ENCODE measurements at regions not wholly inside any gene's neighbourhood (a gene's known extent, or its start where the extent isn't known, plus 50 kb on each side); places are given as distances from the start of the nearest gene placed in this dataset.

DNA sequence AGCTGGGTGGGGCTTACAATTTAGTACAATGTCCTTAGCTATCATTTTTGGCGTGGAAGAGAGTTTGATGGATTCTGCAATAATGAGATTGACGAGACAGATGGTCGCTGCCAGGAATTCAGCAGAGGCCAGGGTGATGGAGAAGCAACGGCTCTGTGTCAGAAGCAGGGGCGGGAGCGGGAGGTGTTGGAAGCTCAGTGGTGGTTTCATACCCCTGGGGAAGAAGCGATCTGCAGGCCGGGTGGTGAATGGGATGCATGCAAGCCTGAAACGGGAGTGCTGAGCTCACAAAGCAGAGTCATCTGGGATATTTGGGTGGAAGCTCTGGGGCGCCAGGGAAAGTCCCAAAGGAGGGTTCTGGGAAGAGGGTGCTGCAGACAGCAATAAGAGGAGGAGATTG, 370.8 kb downstream of the ZNF536 start:
- H3K27me3 ChIP-seq = peaks cover 9% of the 10 kb centered on the region
- no peaks in the 10 kb centered on the region for H3K9me3 ChIP-seq
- WGBS = 26% methylated on average over 10 of the region's 10 CpGs
- H3K4me3 ChIP-seq = no peak overlapping the region
- no peak for DNase-seq (ENCODE audit: low spot score in 2 of 2)
- no peaks in the 10 kb centered on the region for H3K36me3 ChIP-seq
- no peak overlapping the region for H3K27ac ChIP-seq
- H3K4me1 ChIP-seq = no peaks in the 10 kb centered on the region
- TF ChIP-seq POLR2A (IDR thresholded peaks at IDR 0.05) (no peak), EP300 (IDR thresholded peaks at IDR 0.05) (no peak), POLR2AphosphoS5 (IDR thresholded peaks at IDR 0.05) (no peak)
- TF ChIP-seq, protein P1, sequence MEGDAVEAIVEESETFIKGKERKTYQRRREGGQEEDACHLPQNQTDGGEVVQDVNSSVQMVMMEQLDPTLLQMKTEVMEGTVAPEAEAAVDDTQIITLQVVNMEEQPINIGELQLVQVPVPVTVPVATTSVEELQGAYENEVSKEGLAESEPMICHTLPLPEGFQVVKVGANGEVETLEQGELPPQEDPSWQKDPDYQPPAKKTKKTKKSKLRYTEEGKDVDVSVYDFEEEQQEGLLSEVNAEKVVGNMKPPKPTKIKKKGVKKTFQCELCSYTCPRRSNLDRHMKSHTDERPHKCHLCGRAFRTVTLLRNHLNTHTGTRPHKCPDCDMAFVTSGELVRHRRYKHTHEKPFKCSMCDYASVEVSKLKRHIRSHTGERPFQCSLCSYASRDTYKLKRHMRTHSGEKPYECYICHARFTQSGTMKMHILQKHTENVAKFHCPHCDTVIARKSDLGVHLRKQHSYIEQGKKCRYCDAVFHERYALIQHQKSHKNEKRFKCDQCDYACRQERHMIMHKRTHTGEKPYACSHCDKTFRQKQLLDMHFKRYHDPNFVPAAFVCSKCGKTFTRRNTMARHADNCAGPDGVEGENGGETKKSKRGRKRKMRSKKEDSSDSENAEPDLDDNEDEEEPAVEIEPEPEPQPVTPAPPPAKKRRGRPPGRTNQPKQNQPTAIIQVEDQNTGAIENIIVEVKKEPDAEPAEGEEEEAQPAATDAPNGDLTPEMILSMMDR (IDR thresholded peaks at IDR 0.05) = no peak

DNA sequence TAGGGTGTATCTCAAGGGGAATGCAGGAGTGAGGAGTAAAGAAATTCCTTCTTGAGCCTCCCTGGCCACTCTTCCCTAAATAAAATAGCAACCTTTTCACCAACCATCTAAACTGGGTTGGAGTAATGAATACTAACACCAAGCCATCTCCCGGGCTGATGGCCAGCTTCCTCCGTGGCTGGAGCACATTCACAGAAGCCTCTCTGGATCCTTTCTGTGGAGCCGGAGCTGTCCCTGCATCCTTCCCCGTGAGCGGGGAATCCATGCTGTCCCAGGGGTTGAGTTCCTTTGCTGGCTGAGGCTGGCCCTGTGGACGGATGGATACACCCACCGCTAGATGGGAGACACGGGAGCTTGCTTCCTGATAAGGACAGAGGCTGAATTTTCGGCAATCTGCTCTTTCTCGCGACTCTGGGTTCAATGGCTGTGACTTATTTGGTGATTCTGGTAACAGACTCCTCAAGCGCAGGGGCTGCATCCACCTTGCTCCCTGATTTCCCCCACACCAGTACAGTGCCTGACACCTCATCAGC, 370.3 kb downstream of the ZNF536 start:
- H3K9me3 ChIP-seq = no peaks in the 10 kb centered on the region
- TF ChIP-seq, protein P1 (IDR thresholded peaks at IDR 0.05) = no peak
- TF ChIP-seq EP300 (IDR thresholded peaks at IDR 0.05) (no peak), POLR2A (IDR thresholded peaks at IDR 0.05) (no peak), POLR2AphosphoS5 (IDR thresholded peaks at IDR 0.05) (no peak)
- DNase-seq (ENCODE audit: low spot score in 2 of 2) = no peak
- WGBS = 79% methylated on average over 12 of the region's 12 CpGs
- H3K27ac ChIP-seq = no peak overlapping the region
- no peaks in the 10 kb centered on the region for H3K4me1 ChIP-seq
- no peak overlapping the region for H3K4me3 ChIP-seq
- no peaks in the 10 kb centered on the region for H3K36me3 ChIP-seq
- H3K27me3 ChIP-seq = peaks cover 9% of the 10 kb centered on the region

DNA sequence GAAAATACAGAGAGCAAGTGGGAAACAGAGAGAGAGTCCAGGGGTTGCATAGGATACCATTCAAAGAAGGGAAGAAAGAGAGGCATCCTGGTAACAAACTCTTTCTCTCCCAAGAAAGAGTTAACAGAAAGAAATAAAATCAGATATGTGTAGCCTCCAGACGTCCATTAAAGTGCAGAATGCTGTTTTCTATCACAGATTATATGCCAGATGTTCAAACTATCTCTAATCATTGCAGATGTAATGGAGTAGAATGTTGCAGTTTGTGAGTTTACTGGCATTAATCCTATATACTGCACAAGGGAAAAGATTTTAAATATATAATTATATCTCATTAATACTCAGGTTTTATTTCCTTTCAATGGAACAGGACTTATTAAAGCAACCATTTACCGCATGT, 369.4 kb downstream of the ZNF536 start:
- H3K9me3 ChIP-seq = no peaks in the 10 kb centered on the region
- no peak overlapping the region for H3K4me3 ChIP-seq
- WGBS = 48% methylated on average over 2 of the region's 2 CpGs
- H3K36me3 ChIP-seq = no peaks in the 10 kb centered on the region
- no peak for DNase-seq (ENCODE audit: low spot score in 2 of 2)
- peaks cover 9% of the 10 kb centered on the region for H3K27me3 ChIP-seq
- TF ChIP-seq POLR2A (IDR thresholded peaks at IDR 0.05) (no peak), POLR2AphosphoS5 (IDR thresholded peaks at IDR 0.05) (no peak), EP300 (IDR thresholded peaks at IDR 0.05) (no peak)
- TF ChIP-seq, protein P1 (IDR thresholded peaks at IDR 0.05) = no peak
- H3K4me1 ChIP-seq = no peaks in the 10 kb centered on the region
- H3K27ac ChIP-seq = no peak overlapping the region

DNA sequence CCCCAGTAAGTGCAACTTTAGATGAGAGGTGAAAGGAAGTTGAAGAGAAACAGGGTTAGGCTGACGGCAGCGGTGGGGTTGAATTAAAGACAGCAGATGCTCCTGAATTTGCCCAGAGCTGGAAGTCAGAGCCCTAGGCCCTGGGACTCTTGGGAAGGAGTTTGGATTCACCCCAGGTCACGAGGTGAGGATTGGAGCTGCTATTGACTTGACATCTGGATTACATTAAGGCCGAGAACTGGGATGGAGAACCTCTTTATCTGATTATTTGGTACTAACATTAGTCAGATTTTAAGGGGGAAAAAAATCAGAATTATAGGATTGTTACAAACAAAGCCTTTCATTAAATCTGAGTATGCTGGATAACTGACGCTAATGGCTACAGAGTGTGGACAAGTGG, 367.2 kb downstream of the ZNF536 start:
- DNase-seq (ENCODE audit: low spot score in 2 of 2) = peak in 1 of 2 donors; percentile 75
- no peaks in the 10 kb centered on the region for H3K36me3 ChIP-seq
- H3K27ac ChIP-seq = no peak overlapping the region
- H3K4me3 ChIP-seq = no peak overlapping the region
- TF ChIP-seq EP300 (IDR thresholded peaks at IDR 0.05) (no peak), POLR2A (IDR thresholded peaks at IDR 0.05) (no peak), POLR2AphosphoS5 (IDR thresholded peaks at IDR 0.05) (no peak)
- TF ChIP-seq, protein P1 (IDR thresholded peaks at IDR 0.05) = no peak
- H3K27me3 ChIP-seq = peaks cover 9% of the 10 kb centered on the region
- 70% methylated on average over 5 of the region's 5 CpGs for WGBS
- H3K4me1 ChIP-seq = no peaks in the 10 kb centered on the region
- H3K9me3 ChIP-seq = no peaks in the 10 kb centered on the region

DNA sequence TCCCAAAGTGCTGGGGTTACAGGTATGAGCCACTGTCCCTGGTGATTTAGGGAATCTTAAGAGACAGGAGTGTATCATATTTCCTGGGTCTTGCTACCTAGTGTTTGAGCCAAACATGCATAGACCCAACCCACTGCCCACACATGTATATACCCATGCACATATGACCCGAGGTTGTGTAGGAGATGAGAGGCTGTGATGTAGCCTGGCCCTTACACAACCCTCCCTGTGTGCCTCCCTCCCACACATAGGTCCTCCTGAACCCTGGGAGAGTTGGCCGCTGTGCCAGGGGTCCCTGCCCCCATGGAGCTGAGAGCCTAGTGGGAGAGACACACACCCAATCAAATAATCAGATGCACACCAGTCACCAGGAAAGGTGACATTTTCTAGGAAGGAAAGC, 365.9 kb downstream of the ZNF536 start:
- no peak for TF ChIP-seq POLR2AphosphoS5 (IDR thresholded peaks at IDR 0.05)
- TF ChIP-seq, protein P1 (IDR thresholded peaks at IDR 0.05) = no peak
- WGBS = 83% methylated on average over 1 of the region's 2 CpGs
- Histone ChIP-seq H3K27me3 (peaks cover 7% of the 10 kb centered on the region), H3K27ac (no peak overlapping the region), H3K4me3 (no peak overlapping the region), H3K4me1 (no peaks in the 10 kb centered on the region), H3K36me3 (no peaks in the 10 kb centered on the region), H3K9me3 (no peaks in the 10 kb centered on the region)
- DNase-seq (ENCODE audit: low spot score in 2 of 2) = no peak
